Esophagus squamous epithelium (tissue), 5 donors: ENCODE measurements at regions not wholly inside any gene's neighbourhood (a gene's known extent, or its start where the extent isn't known, plus 50 kb on each side); places are given as distances from the start of the nearest gene placed in this dataset.

Experiments used
- DNase-seq: peaks from one replicate; lab custom pipeline; 2025; lab: John Stamatoyannopoulos, UW
- H3K27ac ChIP-seq, 4 donors: fragments of 200-600 bp; sonication (generic); one replicate each; pipeline ENCODE4 v1.5.1; 2016 to 2019; ENCODE audit warnings: mild to moderate bottlenecking in 1 of 4
- H3K27me3 ChIP-seq, 4 donors: fragments of 200-600 bp; sonication (generic); 1 replicate in 3 of 4; 2 replicates in 1 of 4; pipeline versions ENCODE4 v1.5.1 to v1.6.0; 2017 to 2021; ENCODE audit warnings: antibody characterized with exemption in 1 of 4
- H3K36me3 ChIP-seq, 3 donors: fragments of 200-600 bp; sonication (generic); one replicate each; pipeline ENCODE4 v1.5.1; 2016 to 2019
- H3K4me1 ChIP-seq, 3 donors: fragments of 200-600 bp; sonication (generic); one replicate each; pipeline ENCODE4 v1.5.1; 2017 to 2019
- H3K4me3 ChIP-seq, 4 donors: fragments of 200-600 bp; sonication (generic); 1 replicate in 3 of 4; 2 replicates in 1 of 4; pipeline ENCODE4 v1.5.1; 2016 to 2019; ENCODE audit warnings: mild to moderate bottlenecking in 2 of 4, moderate library complexity in 1 of 4
- H3K9me3 ChIP-seq, 3 donors: fragments of 200-600 bp; sonication (generic); one replicate each; pipeline ENCODE4 v1.5.1; 2016 to 2019
- POLR2A ChIP-seq, 4 donors: fragments of 450-650 bp; IDR thresholded peaks; one replicate each; pipeline ENCODE4 v1.6.1; 2017; ENCODE audit warnings: antibody characterized with exemption in 4 of 4, mild to moderate bottlenecking in 4 of 4, moderate library complexity in 3 of 4
- WGBS, 2 donors: methylation state at CpG; one replicate each; pipeline ENCODE4 v1.1.5; 2018; 5-methylcytosine and 5-hydroxymethylcytosine counted together
- intact Hi-C: fragments of 100-400 bp; cut with DNase I; formaldehyde crosslinking; loops from one replicate; pipeline ENCODE4 v1.15.0; 2022
- TF ChIP-seq, protein P1 (sequence below), 6 experiments: fragments of 450-650 bp in 4 of 6; fragments of 200-600 bp in 2 of 6; sonication (generic) in 2 of 6; IDR thresholded peaks; one replicate each; pipeline ENCODE4 v1.5.1; 2016 to 2019; ENCODE audit warnings: antibody characterized with exemption in 6 of 6, mild to moderate bottlenecking in 4 of 6, moderate library complexity in 4 of 6
- donor health status: DM: yes; HTN: yes; CAD: no.

DNA sequence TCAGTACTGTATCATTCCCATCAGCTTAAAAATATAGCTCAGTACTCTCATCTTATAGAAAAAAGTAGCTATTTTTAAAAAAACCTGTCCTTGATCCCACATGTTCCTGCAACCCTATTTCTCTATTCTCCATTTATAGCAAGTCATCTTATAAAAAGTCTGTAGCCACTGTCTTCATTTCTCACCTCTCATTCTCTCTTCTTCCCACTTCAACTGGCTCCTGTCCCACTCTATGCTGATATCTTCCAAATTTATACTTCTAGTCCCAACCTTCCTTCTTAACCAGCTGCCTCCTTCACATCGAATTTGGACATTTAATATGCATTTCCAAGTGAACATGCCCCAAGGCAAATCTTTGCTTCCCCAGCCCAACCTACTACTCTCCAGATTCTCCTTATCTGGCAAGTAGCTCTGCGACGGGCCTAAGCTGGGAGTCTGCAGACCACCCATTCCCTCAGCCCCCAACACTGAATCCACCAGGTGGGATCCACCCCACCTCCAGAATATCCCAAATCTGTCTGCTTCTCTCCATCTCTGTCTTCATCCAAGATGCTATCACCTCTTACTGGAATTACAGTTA, 52.0 kb upstream of the TANC2 start:
- H3K4me1 ChIP-seq: peaks cover 0 to 6% (median 0%) of the 10 kb centered on the region in 3 donors
- H3K9me3 ChIP-seq: no peaks in the 10 kb centered on the region
- TF ChIP-seq, protein P1, sequence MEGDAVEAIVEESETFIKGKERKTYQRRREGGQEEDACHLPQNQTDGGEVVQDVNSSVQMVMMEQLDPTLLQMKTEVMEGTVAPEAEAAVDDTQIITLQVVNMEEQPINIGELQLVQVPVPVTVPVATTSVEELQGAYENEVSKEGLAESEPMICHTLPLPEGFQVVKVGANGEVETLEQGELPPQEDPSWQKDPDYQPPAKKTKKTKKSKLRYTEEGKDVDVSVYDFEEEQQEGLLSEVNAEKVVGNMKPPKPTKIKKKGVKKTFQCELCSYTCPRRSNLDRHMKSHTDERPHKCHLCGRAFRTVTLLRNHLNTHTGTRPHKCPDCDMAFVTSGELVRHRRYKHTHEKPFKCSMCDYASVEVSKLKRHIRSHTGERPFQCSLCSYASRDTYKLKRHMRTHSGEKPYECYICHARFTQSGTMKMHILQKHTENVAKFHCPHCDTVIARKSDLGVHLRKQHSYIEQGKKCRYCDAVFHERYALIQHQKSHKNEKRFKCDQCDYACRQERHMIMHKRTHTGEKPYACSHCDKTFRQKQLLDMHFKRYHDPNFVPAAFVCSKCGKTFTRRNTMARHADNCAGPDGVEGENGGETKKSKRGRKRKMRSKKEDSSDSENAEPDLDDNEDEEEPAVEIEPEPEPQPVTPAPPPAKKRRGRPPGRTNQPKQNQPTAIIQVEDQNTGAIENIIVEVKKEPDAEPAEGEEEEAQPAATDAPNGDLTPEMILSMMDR (IDR thresholded peaks at IDR 0.05): no peak
- TF ChIP-seq POLR2A (IDR thresholded peaks at IDR 0.05): no peak
- intact Hi-C loops: no loop called here
- H3K36me3 ChIP-seq: no peaks in the 10 kb centered on the region
- H3K27ac ChIP-seq: no peak overlapping the region
- WGBS, 2 donors: 76 to 79% methylated on average over 3 of the region's 3 CpGs
- H3K27me3 ChIP-seq: no peaks in the 10 kb centered on the region
- no peak overlapping the region for H3K4me3 ChIP-seq
- no peak for DNase-seq

DNA sequence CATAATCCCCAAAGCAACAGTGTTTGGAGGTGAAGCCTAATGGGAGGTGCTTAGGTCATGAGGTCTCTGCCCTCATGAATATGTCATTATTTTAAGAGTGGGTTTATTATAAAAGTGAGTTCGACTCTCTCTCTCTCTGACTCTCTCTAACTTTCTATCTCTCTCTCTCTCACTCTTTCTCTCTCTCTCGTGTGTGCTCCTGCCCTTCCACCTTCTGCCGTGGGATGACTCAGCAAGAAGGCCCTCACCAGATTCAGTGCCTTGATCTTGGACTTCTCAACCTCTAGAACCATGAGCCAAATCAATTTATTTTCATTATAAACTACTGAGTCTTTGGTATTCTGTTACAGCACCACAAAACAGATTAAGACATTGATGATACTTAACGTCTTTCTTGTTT, 53.7 kb upstream of the TANC2 start:
- Histone ChIP-seq H3K9me3 (no peaks in the 10 kb centered on the region), H3K4me3 (no peak overlapping the region), H3K4me1 (peaks cover 0 to 6% (median 0%) of the 10 kb centered on the region in 3 donors), H3K27me3 (peaks cover 0 to 7% (median 0%) of the 10 kb centered on the region in 4 donors), H3K36me3 (no peaks in the 10 kb centered on the region), H3K27ac (no peak overlapping the region)
- TF ChIP-seq POLR2A (IDR thresholded peaks at IDR 0.05): no peak
- TF ChIP-seq, protein P1 (IDR thresholded peaks at IDR 0.05): no peak
- intact Hi-C loops: no loop called here
- no peak for DNase-seq
- 76 to 92% methylated on average over 4 of the region's 4 CpGs for WGBS, 2 donors

DNA sequence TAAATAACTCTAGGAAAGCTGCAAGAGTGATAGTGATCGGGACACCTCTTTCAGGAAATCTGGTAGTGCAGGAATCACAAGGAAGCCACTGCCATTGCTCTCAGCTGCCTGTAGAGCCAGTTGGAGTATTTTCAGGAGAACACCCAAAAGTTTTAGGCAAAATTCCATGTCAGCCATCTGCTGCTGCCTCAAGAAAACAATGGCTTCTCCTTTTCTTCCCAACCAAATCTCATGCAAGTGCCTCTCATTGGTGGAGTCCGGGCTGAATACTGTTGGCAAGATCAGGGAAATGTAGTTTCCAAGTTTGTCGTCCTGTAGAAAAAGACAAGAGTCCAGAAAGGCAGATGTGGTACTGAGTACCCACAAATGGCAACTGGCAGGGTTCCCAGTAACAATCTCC, 54.9 kb upstream of the TANC2 start:
- H3K27ac ChIP-seq: no peak overlapping the region
- H3K4me1 ChIP-seq: peaks cover 0 to 6% (median 0%) of the 10 kb centered on the region in 3 donors
- H3K27me3 ChIP-seq: peaks cover 0 to 9% (median 0%) of the 10 kb centered on the region in 4 donors
- H3K36me3 ChIP-seq: no peaks in the 10 kb centered on the region
- TF ChIP-seq, protein P1 (IDR thresholded peaks at IDR 0.05): no peak
- TF ChIP-seq POLR2A (IDR thresholded peaks at IDR 0.05): no peak
- intact Hi-C loops: no loop called here
- no peak for DNase-seq
- H3K4me3 ChIP-seq: no peak overlapping the region
- whole genome bisulfite sequencing, 2 donors: 33 to 40% methylated on average over 3 of the region's 3 CpGs
- no peaks in the 10 kb centered on the region for H3K9me3 ChIP-seq

DNA sequence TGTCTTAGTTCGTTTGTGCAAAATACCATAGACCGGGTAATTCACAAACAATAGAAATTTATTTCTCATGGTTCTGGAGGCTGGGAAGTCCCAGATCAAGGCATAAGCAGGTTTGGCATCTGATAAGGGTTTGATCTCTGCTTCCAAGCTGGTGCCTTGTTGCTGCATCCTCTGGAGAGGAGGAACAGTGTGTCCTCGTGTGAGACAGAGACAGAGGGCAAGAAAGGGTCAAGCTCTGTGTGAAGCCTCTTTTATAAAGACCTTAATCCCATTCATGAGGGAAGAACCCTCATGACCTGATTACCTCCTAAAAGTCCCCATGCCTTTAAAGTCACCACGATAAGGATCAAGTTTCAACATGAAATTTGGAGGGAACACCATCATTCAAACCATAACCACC, 55.8 kb upstream of the TANC2 start:
- no peaks in the 10 kb centered on the region for H3K9me3 ChIP-seq
- no peak overlapping the region for H3K27ac ChIP-seq
- peaks cover 0 to 6% (median 0%) of the 10 kb centered on the region in 3 donors for H3K4me1 ChIP-seq
- DNase-seq: no peak
- 58 to 69% methylated on average over 4 of the region's 4 CpGs for WGBS, 2 donors
- TF ChIP-seq, protein P1 (IDR thresholded peaks at IDR 0.05): no peak
- no peak for TF ChIP-seq POLR2A (IDR thresholded peaks at IDR 0.05)
- H3K4me3 ChIP-seq: no peak overlapping the region
- no peaks in the 10 kb centered on the region for H3K36me3 ChIP-seq
- intact Hi-C loops: no loop called here
- H3K27me3 ChIP-seq: peaks cover 0 to 9% (median 0%) of the 10 kb centered on the region in 4 donors

- DNase-seq: no peak
- Histone ChIP-seq H3K27me3 (peaks cover 0 to 9% (median 0%) of the 10 kb centered on the region in 4 donors), H3K4me1 (peaks cover 0 to 6% (median 0%) of the 10 kb centered on the region in 3 donors), H3K27ac (no peak overlapping the region), H3K4me3 (no peak overlapping the region), H3K36me3 (no peaks in the 10 kb centered on the region), H3K9me3 (no peaks in the 10 kb centered on the region)
- intact Hi-C loops: no loop called here
- WGBS, 2 donors: 58 to 71% methylated on average over 4 of the region's 4 CpGs
- TF ChIP-seq, protein P1 (IDR thresholded peaks at IDR 0.05): no peak
- TF ChIP-seq POLR2A (IDR thresholded peaks at IDR 0.05): no peak
Measured at GRCh38 chr17:62907961-62908360, 58.1 kb upstream of the TANC2 start.
